ENCODE measurements at regions not wholly inside any gene's neighbourhood (a gene's known extent, or its start where the extent isn't known, plus 50 kb on each side); places are given as distances from the start of the nearest gene placed in this dataset.

DNA sequence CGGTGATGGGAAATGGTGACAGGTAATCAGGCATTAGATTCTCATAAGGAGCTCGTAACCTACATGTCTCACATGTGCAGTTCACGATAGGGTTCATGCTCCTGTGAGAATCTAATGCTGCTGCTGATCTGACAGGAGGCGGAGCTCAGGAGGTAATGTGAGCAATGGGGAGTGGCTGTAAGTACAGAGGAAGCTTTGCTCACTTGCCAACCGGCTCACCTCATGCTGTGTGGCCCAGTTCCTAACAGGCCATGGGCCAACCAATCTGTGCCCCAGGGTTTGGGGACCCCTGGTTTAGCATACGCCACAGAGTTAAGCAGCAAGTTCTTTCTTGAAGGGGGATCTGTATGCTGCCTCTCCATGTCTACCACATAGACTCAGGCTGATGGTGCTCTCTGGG lies 133.1 kb downstream of the IQUB start:
- no peak for DNase-seq (ENCODE audit: low read depth)

DNA sequence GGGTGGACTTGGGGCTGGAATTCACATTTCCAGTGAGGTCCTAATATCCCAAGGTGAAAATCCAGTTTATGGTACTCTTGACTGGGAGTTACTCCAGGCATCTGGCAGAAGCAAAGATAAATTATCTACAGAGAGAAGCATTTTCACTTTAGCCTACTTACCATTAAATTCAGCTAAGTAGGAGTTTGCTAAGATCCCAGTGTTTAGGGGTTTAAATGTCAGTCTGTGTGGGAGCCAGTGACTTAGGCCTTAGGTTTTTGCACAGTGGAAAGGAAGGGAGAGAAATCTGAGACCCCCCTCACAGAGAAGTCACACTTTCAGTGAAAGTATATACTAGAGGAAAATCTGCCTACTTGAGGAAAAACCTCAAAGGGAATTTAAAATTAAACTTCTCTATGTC lies 134.2 kb downstream of the IQUB start:
- DNase-seq (ENCODE audit: low read depth): no peak

DNA sequence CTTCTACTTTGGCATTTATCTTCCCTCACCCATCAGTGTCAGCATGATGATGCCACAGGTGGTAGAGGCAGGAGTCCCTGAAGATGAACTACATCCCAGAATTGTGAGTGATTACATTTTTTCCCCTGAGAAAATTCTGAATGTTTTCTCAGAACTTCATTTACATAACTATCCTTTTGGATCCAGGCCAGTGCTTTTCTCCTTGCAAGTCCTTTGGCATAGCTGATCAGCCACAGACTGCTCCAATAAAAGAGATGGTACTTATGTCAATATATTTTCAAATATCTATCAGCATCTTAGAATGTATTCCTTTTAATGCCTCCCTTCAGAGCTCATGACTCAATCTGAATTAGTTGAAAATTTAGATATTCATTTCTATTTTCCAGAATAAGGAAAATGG lies 135.5 kb downstream of the IQUB start:
- DNase-seq (ENCODE audit: low read depth): no peak

DNA sequence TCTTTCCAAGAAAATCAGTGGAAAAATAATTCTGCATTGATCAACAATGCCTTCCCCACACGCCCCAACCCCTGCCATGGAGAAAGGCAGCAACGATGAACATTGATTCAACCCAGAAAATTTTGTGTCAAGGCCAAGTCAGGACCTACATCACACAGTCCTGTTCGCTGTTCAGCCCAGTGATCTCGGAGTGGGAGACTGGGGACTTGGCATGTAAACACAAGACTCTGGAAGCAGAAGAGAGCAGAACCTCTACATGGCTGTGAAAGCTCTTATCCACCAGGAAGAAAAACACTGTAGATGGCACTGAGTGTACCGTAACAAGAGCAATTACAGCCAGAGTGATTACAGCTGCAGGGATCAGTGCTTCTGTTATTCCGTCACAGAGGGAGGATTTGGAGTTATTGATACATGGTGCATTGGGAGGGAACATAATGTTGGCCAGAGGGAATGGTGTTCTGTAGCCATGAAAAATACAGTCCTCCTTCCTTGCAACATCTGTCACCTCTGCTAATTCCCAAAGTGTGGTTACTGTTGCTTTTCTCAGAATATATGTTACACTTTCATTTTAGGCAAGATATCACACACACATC lies 136.6 kb downstream of the IQUB start:
- DNase-seq (ENCODE audit: low read depth): no peak

DNA sequence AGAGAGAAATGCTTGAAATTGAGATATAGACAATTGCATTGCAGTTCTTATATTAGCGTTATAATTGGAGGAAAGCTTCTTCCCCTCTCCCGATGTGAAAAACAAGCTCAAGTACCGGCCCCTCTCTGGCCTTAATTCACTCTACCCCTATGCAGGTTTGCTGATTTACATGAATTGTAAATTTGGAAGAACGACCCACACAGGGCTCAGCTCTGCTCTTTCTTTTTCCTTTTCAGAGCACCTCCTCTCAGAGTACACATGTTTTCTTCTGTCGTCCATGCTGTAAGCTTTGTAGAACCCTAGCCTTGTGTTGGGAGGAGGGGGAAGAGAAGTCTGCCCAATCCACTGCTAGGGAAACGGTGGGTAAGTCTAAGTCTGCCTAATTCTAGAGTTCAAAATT lies 140.8 kb downstream of the IQUB start:
- no peak for DNase-seq (ENCODE audit: low read depth)

DNA sequence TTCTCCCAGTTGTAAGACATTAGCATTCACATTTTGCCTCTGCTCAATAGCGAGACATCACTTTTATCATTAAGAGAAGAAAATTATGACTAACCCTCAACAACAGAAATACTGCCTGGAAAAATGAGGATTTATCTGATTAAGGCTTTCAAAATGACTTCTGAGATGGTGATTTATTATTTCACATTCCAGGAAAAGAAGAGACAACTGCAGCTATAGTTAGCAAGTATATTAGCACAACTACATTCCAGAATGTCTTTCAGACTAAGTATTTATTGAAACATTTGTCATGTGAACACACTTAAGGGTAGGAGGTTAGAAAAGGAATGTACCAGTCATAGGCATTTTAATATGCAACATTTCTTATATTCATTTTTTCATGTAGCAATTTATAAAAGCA lies 162.0 kb downstream of the IQUB start:
- DNase-seq (ENCODE audit: low read depth): no peak

DNA sequence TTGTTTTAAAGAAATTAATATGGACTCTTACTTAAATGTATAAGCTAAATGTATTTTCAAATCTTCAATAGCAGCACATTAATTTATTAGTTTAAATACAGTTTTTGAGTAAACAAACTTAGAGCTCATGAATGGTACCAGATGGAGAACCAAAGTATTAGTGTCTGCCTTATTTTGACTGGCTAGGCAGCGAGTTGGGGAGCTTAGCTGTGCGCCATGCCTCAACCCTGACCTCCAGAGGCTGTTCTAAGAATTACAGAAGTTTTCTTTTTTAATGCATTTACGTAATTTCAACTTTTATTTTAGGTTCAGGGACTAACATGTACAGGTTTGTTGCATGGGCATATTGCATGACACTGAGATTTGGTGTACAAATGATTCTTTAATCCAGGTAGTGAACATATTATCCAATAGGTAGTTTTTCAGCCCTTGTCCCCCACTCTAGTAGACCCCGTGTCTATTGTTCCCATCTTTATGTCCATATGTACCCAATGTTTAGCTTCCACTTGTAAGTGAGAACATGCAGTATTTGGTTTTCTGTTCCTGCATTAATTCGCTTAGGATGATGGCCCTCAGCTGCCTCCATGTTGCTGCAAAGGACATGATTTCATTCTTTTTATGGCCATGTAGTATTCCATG lies 166.8 kb downstream of the IQUB start:
- DNase-seq (ENCODE audit: low read depth): peak; percentile 33

DNA sequence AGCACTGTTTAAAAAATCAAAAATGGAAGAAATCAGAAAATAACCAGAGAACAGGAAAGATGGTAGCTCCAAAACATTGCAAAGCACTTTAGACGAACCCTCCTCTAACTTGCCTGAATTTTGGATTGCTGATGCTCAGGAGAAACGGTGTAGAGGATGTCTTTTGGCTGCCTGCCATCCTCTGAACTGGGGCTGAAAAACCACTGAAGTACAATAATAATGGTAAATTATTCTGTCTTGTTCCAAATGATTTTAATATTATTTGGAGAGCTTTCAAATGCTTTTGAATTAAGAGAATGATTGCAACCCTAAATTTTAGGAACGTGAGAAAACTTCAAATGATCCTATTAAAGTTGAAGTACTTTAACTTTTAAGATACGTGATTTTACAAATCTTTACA lies 167.3 kb upstream of the SLC13A1 start:
- no peak for DNase-seq (ENCODE audit: low read depth)

DNA sequence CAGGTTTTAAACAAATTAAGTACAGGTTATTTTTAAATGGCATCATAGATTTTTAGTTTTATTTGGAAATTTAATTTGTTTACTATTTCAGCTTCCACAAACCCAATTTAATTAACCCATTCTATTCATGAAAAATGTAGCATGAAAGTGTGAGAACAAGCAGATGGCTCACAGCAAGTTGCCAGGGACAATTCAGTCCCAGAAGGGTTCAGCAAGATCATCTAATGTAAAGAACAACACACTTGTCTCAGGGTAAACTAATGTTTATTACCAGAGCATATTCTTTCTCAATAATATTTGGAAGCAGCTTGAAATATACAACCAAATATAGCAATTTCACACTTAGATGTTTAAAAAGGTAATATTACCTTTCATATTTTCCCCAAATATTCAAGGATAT lies 166.9 kb upstream of the SLC13A1 start:
- DNase-seq (ENCODE audit: low read depth): no peak

DNA sequence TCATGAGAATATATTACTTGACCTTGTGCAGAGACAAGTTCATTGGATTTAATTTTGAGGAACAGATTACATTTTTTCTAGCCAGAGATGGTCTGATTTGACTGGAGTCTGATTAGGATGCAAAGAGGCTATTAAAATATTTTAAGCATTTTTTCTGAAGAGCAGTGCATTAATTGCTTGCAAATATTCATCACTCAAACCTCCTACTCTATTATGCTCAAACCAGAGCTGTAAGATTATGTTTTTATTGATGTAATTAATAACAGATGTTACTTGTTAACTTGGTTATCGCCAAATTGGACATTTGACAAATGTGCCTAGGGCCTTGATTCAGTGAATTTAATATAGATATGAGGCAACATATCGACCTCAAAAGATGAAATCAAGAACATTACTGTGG lies 160.9 kb upstream of the SLC13A1 start:
- DNase-seq (ENCODE audit: low read depth): no peak

DNA sequence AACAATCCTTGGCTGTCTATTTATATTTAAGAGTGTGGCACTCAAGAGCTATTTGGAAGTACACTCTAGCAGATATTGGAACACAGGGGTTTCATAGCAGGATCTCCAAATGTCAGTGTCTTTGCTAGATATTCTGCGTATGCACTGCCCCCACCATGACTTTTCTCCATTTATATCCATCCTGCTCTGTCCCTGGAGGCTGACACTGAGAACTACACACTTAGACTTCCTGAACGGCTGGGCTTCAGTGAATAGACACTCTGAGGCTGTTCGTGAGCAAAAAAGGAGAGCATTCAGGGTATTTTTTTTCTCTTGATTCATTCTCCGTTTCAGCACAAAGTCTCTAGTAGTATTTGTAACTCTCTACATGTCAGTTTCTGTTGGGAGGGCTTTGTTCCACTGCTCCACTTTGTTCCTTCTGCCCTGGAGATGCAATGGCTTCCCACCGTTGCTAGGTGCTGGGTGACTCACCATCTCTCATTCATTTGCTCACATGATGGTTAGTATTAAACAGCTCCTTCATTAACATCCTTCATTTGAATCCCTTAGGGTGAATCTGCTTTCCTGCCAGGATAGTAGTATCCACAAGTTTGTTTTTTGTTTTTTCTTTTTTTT lies 155.9 kb upstream of the SLC13A1 start:
- no peak for DNase-seq (ENCODE audit: low read depth)

DNA sequence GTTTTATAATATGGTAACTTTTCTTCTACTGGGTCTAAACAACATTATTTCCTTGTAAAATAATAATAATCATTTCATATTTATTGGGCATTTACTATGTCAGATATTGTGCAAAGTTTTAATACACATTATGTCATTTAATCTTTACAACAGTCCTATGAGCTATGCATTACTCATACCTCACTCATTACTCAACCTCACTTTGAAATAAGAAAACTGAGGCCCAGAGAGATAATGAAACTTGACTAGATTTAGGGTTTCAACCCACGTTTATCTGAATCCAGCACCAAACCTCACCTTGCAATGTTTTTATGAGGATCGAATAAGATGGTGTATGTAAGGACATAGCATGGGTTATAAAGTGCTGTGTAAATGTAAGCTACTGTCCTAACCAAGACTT lies 153.2 kb upstream of the SLC13A1 start:
- no peak for DNase-seq (ENCODE audit: low read depth)

DNA sequence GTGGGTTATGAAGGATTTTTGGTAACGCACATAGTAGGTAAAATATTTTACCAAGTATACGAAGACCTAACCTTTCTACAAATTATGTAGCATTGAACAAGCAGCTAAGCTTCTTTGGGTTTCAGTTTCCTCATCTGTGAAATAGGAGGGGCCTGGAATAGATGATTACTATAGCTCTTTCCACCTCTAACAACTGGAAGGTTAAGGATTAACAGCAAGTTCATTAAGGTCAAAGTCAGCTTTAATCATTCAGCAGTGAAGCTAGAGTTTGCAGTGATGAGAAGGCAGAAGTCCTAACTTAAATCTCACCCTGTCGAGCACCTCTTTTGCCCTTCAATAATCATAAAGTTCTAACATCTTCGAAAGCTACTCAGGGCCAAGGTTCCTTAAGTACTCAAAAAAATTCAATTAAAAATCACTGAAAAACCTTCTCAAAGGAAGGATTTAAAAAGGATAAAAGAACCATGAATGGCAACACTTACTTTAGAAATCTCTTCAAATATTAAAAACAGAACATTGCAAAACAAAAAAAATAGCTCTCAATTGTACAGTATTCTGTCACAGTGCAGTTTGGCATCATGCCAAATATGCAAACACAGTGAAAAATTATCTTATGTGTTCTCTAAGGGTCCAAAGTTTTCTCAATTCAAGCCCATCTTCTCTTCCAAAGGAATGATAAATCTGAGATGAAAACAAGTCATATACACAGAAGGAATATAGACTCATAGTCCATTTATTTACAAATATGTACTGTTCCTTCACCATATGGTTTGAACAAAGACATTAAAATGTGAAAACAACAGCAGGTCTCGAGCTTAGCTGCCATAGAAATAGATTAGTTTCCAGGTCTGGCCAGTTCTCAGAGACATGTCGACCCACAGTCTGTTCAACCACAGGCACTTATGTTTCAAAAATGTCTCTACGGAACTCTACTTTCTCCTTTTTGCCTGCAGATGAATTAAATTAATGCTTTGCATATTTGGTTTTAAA lies 152.0 kb upstream of the SLC13A1 start:
- no peak for DNase-seq (ENCODE audit: low read depth)

DNA sequence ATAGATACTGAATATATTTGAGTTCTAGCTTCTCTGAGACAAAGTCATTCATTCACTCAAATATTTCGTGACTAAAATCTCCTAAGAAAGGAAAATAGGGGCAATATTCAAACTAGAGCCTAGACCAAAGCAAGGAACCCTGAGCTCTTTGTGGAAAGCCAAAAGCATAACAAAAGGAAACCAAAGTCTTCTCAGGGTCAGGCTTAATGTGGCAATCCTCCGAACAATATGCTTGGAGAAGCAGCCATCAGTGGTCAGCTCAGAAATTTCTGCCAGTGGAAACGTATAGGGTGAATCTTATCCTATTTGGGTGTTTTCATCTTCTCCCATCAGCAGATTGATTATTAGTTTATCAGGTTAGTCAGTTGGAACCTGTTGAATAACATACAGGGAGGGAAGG lies 151.3 kb upstream of the SLC13A1 start:
- no peak for DNase-seq (ENCODE audit: low read depth)

DNA sequence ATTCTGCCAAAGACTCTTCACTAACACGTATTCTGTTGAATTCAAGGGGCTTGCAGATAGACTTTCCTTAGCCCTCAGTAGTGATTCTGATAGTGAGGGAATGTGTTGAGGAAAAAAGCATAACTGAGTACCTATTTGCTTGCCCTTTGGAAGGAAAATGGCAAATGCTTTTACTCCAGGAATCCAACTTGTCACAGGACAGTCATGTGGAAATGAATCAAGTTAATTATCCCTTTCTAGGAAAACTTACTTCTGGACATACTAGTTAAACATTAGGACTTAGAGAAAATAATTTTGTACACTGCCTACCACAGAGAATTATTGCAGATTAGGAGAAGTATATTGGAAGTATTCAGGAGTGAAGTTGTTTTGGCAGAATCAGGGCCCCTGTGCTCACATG lies 148.9 kb upstream of the SLC13A1 start:
- no peak for DNase-seq (ENCODE audit: low read depth)

DNA sequence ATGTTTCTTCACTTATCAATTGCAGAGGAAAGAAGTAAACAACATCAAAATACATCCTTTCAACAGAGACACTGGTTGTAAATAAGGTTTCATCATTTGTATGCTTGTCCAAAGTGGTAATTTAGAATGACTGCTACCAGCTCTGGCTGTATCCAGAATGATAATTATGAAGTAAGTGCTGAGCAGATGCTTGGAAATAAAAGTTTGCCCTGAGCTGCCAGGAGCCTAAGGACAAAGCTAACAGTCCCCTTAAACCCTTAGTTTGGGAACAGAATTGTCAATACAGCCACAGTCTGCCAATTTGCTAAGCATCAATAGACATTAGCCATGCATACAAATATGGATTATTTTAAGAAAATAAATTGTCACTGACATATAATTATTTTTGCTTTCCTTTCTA lies 147.0 kb upstream of the SLC13A1 start:
- no peak for DNase-seq (ENCODE audit: low read depth)

DNA sequence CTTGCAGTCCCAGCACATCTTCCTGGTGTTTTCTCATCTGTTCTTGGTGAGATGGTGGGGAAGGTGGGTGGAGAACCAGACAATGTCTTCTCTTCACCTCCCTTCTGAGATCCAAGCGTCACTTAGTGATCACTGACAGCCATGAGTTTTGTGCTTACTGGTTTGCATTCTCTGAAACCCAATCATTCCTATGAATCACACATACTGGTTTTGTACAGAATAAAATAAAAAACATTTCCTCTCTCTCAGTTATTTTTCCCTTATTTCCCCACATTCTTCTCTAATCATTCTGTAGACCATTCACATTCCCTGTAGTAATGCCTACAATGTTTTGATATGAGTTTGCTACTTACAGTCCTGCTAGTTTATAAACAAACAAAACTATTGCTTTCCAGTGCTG lies 143.8 kb upstream of the SLC13A1 start:
- no peak for DNase-seq (ENCODE audit: low read depth)

DNA sequence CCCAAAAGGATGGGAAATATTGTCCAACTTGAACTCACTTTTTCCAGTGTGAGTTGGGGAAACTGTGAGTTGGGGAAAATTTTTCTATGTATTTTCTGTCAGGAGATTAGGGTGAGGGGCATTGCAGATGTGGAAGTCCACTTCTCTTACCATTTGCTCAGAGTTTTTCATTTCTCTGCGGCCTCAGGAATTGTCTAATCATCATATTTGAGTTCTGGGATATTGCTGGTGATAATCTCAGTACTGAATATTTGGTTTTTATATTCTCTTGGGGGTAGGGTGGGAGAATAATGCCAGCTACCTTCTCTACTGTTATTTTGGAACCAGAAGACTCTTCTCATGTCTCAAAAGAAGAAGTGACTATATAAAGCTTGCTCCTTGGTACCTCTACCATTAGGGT lies 141.3 kb upstream of the SLC13A1 start:
- DNase-seq (ENCODE audit: low read depth): no peak

DNA sequence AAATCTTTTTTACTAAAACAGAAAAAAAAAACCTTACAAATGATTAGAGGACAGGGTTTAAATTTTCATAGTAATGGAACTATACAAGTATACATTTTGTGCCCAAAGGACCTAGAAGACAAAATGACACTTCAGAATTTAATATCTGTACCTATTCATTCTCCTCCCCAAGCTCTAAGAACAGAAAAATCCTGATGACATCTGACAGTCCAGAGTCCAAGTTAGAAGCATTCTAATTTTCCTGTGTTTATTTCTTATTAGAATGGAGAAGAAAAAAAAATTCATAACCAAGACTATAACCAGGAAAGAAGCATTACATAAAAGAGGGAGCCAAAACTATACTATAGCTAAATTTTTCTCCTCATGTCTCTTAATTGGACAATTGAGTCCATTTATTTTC lies 138.9 kb upstream of the SLC13A1 start:
- DNase-seq (ENCODE audit: low read depth): no peak

DNA sequence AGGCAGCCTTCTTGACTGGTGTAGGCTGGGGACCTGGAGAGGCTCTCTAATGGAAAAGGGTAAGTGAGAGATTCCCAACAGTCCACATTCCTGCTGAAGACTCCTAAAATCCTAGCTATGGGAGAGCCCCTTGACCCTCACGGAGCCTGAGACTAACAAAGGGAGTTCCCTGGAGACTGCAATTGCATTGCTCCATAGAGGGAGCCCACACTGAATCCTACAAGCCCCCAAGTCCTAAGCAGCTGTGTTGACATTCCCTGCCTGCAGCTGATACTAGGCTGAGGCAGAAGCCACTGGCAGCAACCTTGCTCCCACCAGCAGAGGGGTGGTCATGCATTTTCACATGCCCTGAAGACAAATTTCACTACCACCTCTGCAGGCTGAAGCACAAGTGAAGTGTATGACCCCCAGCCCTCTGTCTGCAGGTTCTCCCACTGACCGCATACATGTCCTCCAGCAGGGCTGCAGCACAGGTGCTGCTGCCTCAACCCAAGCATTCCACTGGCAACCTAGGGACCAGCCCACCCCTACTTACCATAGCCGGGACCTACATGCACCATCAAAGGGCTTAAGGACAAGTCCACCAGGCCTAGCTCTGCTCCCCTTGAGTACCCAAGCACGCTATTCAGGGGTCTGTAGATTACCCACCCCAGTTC lies 130.3 kb upstream of the SLC13A1 start:
- no peak for DNase-seq (ENCODE audit: low read depth)

DNA sequence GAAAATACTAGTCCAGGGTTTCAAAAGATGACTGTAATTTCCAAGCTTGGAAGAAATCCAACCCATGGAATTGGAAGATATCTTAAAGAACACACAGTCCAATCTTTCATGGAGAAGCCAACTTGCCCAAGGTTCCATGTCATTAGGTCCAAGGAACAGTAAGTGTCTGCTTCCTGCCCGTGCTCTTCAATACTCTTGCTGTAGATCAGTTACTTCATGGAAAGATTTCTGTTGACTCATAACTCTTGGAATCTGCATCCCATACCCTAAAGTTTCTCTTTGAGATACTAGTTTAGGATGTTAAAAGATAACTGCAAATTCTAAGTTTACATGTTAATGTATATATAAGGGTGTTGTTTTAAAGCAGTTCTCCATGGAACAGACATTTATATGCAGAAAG lies 127.9 kb upstream of the SLC13A1 start:
- no peak for DNase-seq (ENCODE audit: low read depth)

DNA sequence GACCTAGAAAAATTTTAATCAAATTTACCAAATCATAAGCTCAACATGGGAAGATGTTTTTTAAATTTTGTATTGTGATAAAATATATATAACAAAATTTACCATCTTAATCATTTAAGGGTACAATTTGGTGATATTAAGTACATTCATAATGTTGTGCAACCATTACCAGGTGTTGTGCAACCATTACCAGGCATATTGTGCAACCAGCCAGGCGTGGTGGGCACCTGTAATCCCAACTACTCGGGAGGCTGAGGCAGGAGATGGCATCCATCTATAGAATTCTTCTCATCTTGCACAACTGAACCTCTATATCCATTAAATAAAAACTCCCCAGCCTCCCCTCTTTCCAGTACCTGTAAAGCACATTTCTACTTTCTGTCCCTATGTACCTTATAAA lies 124.5 kb upstream of the SLC13A1 start:
- no peak for DNase-seq (ENCODE audit: low read depth)

Data from fibroblast of the conjunctiva (primary cell).